Panc1 (cell line): ENCODE measurements at regions not wholly inside any gene's neighbourhood (a gene's known extent, or its start where the extent isn't known, plus 50 kb on each side); places are given as distances from the start of the nearest gene placed in this dataset.

ENCODE experiments used
- ATAC-seq: fragments of 200-7000 bp; cut with Tn5 transposase; 2 replicates; pipeline ENCODE4 v1.9.1; 2020; ENCODE audit warnings: mild to moderate bottlenecking, moderate library complexity
- BruUV-seq: library from RNA; stranded (reverse); fragments of 400-500 nt; replicated peaks from 2 replicates; lab custom pipeline; 2021; lab: Mats Ljungman, UMichigan
- CTCF ChIA-PET: fragments of 300-600 bp; sonication (Branson Sonifier 250); formaldehyde crosslinking; loops from one replicate; lab custom pipeline; 2022; ENCODE audit warnings: antibody characterized with exemption; lab: Charles Lee
- POLR2A ChIA-PET: fragments of 300-600 bp; sonication (Branson Sonifier 250); formaldehyde crosslinking; loops from one replicate; lab custom pipeline; 2022; ENCODE audit warnings: antibody characterized with exemption; lab: Charles Lee
- DNase-seq: peaks from one replicate; pipeline ENCODE4 v3.0.0-alpha.2; 2010; ENCODE audit warnings: low read depth, low spot score
- H3K27ac ChIP-seq: 2 replicates; pipeline ENCODE4 v1.5.1; 2011; ENCODE audit warnings: mild to moderate bottlenecking, low read length, inconsistent platforms
- H3K27me3 ChIP-seq: fragments of 200-500 bp; sonication (Bioruptor generic); 2 replicates; pipeline ENCODE4 v1.6.0; 2014; ENCODE audit warnings: low read length, inconsistent platforms; ENCODE audit not compliant: control insufficient read depth, insufficient read depth
- H3K36me3 ChIP-seq: fragments of 200-500 bp; sonication (Bioruptor generic); 2 replicates; pipeline ENCODE4 v1.5.1; 2014; ENCODE audit warnings: inconsistent platforms, mild to moderate bottlenecking, low read length, moderate library complexity; ENCODE audit not compliant: control insufficient read depth, insufficient read depth
- H3K4me1 ChIP-seq: 2 replicates; pipeline ENCODE4 v1.5.1; 2011; ENCODE audit warnings: inconsistent platforms, mild to moderate bottlenecking, low read length, moderate library complexity; ENCODE audit not compliant: control insufficient read depth, insufficient read depth
- H3K4me3 ChIP-seq, 2 experiments: 2 replicates each; pipeline ENCODE4 v1.5.1; 2011 to 2012; ENCODE audit warnings: low read depth in 2 of 2, low read length in 2 of 2, mild to moderate bottlenecking in 2 of 2, inconsistent platforms in 1 of 2, moderate library complexity in 1 of 2
- H3K9me3 ChIP-seq: fragments of 200-500 bp; sonication (Bioruptor generic); 2 replicates; pipeline ENCODE4 v1.5.1; 2014; ENCODE audit warnings: low read depth, mild to moderate bottlenecking, inconsistent platforms, low read length, moderate library complexity; ENCODE audit not compliant: control insufficient read depth, insufficient read depth
- POLR2AphosphoS5 ChIP-seq: IDR thresholded peaks from 2 replicates; pipeline ENCODE4 v1.6.1; 2012; ENCODE audit warnings: mild to moderate bottlenecking, low read depth, low read length, moderate library complexity
- SIN3A ChIP-seq: IDR thresholded peaks from 2 replicates; pipeline ENCODE4 v1.6.1; 2012; ENCODE audit warnings: low read depth, mild to moderate bottlenecking, low read length, moderate library complexity, borderline replicate concordance; ENCODE audit not compliant: insufficient read depth
- TCF7L2 ChIP-seq: IDR thresholded peaks from 2 replicates; pipeline ENCODE4 v1.6.1; 2011; ENCODE audit warnings: mild to moderate bottlenecking, low read depth, low read length, inconsistent platforms
- in situ Hi-C: cut with HindIII; loops from 2 replicates; pipeline ENCODE4 v1.10.0; 2016; ENCODE audit warnings: low sequenced_read_pairs, low pct_unique_long_range_greater_than_20kb
- intact Hi-C: fragments of 100-400 bp; cut with micrococcal nuclease; formaldehyde crosslinking; loops from one replicate; pipeline ENCODE4 v1.10.0; 2022; ENCODE audit not compliant: unreplicated experiment
- TF ChIP-seq, protein P1 (sequence below), 2 experiments: IDR thresholded peaks; 2 replicates each; pipeline ENCODE4 v1.6.1; 2011 to 2012; ENCODE audit warnings: low read depth in 2 of 2, control low read depth in 1 of 2, low read length in 1 of 2, mild to moderate bottlenecking in 1 of 2, moderate library complexity in 1 of 2; ENCODE audit not compliant: insufficient read depth in 1 of 2
- TF ChIP-seq, protein P2 (sequence below): fragments of 450-650 bp; IDR thresholded peaks from 2 replicates; pipeline ENCODE4 v1.5.1; 2017; ENCODE audit warnings: mild to moderate bottlenecking

DNA sequence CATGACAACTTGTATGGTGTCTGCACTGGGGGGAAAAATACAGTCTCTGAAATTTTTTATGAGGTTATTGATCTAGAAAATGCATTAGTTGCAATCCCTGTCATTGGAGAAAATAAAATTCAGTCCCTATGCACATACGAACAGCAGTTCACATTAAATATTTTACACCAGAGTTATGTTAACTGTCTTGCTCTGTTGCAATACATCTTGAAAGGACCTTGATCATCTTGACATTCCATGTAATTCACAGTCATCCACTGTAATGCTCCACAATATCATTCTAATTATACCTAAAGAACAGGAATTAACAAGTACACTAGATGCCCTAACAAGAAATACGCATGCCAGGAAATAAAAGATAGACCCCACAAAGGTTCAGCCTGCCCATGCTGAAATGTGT, 934.6 kb upstream of the PCDH10 start:
- TF ChIP-seq SIN3A (no peak), TCF7L2 (no peak), POLR2AphosphoS5 (no peak)
- TF ChIP-seq, protein P1, sequence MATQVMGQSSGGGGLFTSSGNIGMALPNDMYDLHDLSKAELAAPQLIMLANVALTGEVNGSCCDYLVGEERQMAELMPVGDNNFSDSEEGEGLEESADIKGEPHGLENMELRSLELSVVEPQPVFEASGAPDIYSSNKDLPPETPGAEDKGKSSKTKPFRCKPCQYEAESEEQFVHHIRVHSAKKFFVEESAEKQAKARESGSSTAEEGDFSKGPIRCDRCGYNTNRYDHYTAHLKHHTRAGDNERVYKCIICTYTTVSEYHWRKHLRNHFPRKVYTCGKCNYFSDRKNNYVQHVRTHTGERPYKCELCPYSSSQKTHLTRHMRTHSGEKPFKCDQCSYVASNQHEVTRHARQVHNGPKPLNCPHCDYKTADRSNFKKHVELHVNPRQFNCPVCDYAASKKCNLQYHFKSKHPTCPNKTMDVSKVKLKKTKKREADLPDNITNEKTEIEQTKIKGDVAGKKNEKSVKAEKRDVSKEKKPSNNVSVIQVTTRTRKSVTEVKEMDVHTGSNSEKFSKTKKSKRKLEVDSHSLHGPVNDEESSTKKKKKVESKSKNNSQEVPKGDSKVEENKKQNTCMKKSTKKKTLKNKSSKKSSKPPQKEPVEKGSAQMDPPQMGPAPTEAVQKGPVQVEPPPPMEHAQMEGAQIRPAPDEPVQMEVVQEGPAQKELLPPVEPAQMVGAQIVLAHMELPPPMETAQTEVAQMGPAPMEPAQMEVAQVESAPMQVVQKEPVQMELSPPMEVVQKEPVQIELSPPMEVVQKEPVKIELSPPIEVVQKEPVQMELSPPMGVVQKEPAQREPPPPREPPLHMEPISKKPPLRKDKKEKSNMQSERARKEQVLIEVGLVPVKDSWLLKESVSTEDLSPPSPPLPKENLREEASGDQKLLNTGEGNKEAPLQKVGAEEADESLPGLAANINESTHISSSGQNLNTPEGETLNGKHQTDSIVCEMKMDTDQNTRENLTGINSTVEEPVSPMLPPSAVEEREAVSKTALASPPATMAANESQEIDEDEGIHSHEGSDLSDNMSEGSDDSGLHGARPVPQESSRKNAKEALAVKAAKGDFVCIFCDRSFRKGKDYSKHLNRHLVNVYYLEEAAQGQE (IDR thresholded peaks at IDR 0.05; ENCODE audit: insufficient read depth in 1 of 2, low read depth in 2 of 2, low read length in 1 of 2), result no peak
- TF ChIP-seq, protein P2, sequence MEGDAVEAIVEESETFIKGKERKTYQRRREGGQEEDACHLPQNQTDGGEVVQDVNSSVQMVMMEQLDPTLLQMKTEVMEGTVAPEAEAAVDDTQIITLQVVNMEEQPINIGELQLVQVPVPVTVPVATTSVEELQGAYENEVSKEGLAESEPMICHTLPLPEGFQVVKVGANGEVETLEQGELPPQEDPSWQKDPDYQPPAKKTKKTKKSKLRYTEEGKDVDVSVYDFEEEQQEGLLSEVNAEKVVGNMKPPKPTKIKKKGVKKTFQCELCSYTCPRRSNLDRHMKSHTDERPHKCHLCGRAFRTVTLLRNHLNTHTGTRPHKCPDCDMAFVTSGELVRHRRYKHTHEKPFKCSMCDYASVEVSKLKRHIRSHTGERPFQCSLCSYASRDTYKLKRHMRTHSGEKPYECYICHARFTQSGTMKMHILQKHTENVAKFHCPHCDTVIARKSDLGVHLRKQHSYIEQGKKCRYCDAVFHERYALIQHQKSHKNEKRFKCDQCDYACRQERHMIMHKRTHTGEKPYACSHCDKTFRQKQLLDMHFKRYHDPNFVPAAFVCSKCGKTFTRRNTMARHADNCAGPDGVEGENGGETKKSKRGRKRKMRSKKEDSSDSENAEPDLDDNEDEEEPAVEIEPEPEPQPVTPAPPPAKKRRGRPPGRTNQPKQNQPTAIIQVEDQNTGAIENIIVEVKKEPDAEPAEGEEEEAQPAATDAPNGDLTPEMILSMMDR, result no peak
- Histone ChIP-seq H3K27me3 (no peaks in the 10 kb centered on the region), H3K9me3 (no peaks in the 10 kb centered on the region), H3K36me3 (no peaks in the 10 kb centered on the region), H3K4me3 (no peak overlapping the region), H3K27ac (no peak overlapping the region), H3K4me1 (no peaks in the 10 kb centered on the region)
- DNase-seq, result no peak
- in situ Hi-C loops, result no loop called here
- ATAC-seq, result no peak
- POLR2A ChIA-PET, result no interaction called here
- CTCF ChIA-PET, result no interaction called here
- intact Hi-C loops, result no loop called here
- no TSS peak for BruUV-seq

DNA sequence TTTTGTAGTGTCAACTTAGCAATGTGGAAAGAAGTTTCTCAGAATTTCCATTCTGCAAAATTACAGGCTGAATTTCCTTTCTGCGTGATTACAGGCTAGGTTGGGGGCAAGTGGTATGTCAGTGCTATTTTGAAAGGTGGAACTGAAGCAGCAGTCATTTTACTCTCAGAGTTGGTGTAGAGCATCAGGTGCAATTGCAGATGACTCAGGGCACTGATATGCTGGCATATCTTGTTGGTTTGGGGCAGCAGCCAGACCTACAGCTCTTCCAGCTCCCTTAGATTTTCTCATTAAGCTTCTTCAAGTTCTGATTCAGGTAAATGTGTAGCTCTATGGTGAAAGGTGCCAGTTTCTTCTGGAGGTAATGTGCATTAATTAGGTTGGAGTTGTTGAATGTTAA, 930.7 kb upstream of the PCDH10 start:
- ATAC-seq, result no peak
- no peak overlapping the region for H3K4me3 ChIP-seq
- TF ChIP-seq TCF7L2, result no peak
- no peak overlapping the region for H3K27ac ChIP-seq
- in situ Hi-C loops (no loop called here), intact Hi-C loops (no loop called here)
- BruUV-seq, result no TSS peak
- H3K36me3 ChIP-seq, result no peaks in the 10 kb centered on the region
- no peak for DNase-seq
- ChIA-PET POLR2A (no interaction called here), CTCF (no interaction called here)
- H3K27me3 ChIP-seq, result no peaks in the 10 kb centered on the region
- no peaks in the 10 kb centered on the region for H3K4me1 ChIP-seq
- H3K9me3 ChIP-seq, result no peaks in the 10 kb centered on the region

DNA sequence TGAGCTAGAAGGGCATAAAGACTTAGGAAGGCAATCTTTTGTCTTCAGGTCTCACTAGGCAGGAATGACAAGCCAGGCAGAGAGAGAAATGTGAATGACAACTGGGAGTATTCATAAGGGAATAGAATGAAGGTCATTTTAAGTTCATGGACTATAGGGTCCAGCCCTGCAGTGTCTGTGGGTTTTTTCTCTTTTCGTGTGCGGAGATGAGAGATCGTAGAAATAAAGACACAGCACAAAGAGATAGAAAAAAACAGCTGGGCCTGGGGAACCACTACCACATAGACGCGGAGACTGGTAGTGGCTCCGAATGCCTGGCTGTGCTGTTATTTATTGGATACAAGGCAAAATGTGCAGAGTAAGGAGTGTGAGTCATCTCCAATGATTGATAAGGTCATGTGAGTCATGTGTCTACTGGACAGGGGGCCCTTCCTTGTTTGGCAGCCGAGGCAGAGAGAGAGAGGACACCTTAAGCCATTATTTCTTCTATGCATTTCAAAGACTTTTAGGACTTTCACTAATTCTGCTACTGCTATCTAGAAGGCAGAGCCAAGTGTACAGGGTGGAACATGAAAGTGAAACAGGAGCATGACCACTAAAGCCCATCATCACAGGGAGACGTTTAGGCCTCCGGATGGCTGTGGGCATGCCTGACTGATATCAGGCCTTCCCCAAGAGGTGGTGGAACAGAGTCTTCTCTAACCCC, 921.8 kb upstream of the PCDH10 start:
- ChIA-PET CTCF (no interaction called here), POLR2A (no interaction called here)
- Histone ChIP-seq H3K27me3 (no peaks in the 10 kb centered on the region), H3K4me1 (no peaks in the 10 kb centered on the region), H3K9me3 (no peaks in the 10 kb centered on the region), H3K4me3 (peak overlapping the region; percentile 19 to 30; a peak in 3 of 4 replicates), H3K36me3 (no peaks in the 10 kb centered on the region), H3K27ac (no peak overlapping the region)
- in situ Hi-C loops (no loop called here), intact Hi-C loops (no loop called here)
- DNase-seq (no peak), ATAC-seq (peak; percentile 66)
- no TSS peak for BruUV-seq
- TF ChIP-seq TCF7L2, result no peak
- no peak for TF ChIP-seq POLR2AphosphoS5
- TF ChIP-seq, protein P1 (IDR thresholded peaks at IDR 0.05; ENCODE audit: insufficient read depth in 1 of 2, low read depth in 2 of 2, low read length in 1 of 2), result no peak
- TF ChIP-seq, protein P2, result no peak
- TF ChIP-seq SIN3A, result no peak
